Nephron (organoid): ENCODE measurements at regions not wholly inside any gene's neighbourhood (a gene's known extent, or its start where the extent isn't known, plus 50 kb on each side); places are given as distances from the start of the nearest gene placed in this dataset.

Experiments used
- H3K27ac Mint-ChIP-seq, 3 experiments: 2 replicates each; pipeline ENCODE4 v1.8.0; 2020; ENCODE audit warnings: mixed read lengths in 3 of 3, mild to moderate bottlenecking in 2 of 3, moderate library complexity in 1 of 3
- H3K27me3 Mint-ChIP-seq: 2 replicates; pipeline ENCODE4 v1.8.0; 2021; ENCODE audit warnings: low read depth, mild to moderate bottlenecking, moderate library complexity, mixed read lengths
- H3K36me3 Mint-ChIP-seq: 2 replicates; pipeline ENCODE4 v1.8.0; 2020; ENCODE audit warnings: low read depth, mixed read lengths
- H3K4me1 Mint-ChIP-seq: 2 replicates; pipeline ENCODE4 v1.8.0; 2020; ENCODE audit warnings: mixed read lengths
- H3K4me3 Mint-ChIP-seq, 3 experiments: 2 replicates each; pipeline ENCODE4 v1.8.0; 2020; ENCODE audit warnings: mild to moderate bottlenecking in 3 of 3, mixed read lengths in 3 of 3, moderate library complexity in 2 of 3
- H3K9me3 Mint-ChIP-seq: 2 replicates; pipeline ENCODE4 v1.8.0; 2020; ENCODE audit warnings: mixed read lengths
- CTCF ChIP-seq, 3 experiments: fragments of 200-600 bp; sonication (generic); IDR thresholded peaks; one replicate each; pipeline ENCODE4 v1.5.0; 2021; ENCODE audit warnings: antibody characterized with exemption in 3 of 3; ENCODE audit not compliant: unreplicated experiment in 3 of 3

- H3K36me3 Mint-ChIP-seq, result no peaks in the 10 kb centered on the region
- H3K4me1 Mint-ChIP-seq, result peaks cover 53% of the 10 kb centered on the region
- H3K4me3 Mint-ChIP-seq, result no peak overlapping the region
- no peaks in the 10 kb centered on the region for H3K9me3 Mint-ChIP-seq
- TF ChIP-seq CTCF (IDR thresholded peaks at IDR 0.05; ENCODE audit: unreplicated experiment in 3 of 3), result no peak
- peaks cover 4% of the 10 kb centered on the region for H3K27me3 Mint-ChIP-seq
- H3K27ac Mint-ChIP-seq, result peak overlapping the region in 2 of 3 experiments; percentile 37 to 46
These were observed 191.1 kb upstream of the CTAGE1 start for GRCh38 chr18:22608847-22609246.

GRCh38 chr18:22609642-22610041 is 191.9 kb upstream of the CTAGE1 start:
- TF ChIP-seq CTCF (IDR thresholded peaks at IDR 0.05; ENCODE audit: unreplicated experiment in 3 of 3), result no peak
- peak overlapping the region in 2 of 3 experiments; percentile 36 to 37 for H3K27ac Mint-ChIP-seq
- peaks cover 46% of the 10 kb centered on the region for H3K4me1 Mint-ChIP-seq
- no peak overlapping the region for H3K4me3 Mint-ChIP-seq
- H3K27me3 Mint-ChIP-seq, result peaks cover 4% of the 10 kb centered on the region
- H3K9me3 Mint-ChIP-seq, result no peaks in the 10 kb centered on the region
- no peaks in the 10 kb centered on the region for H3K36me3 Mint-ChIP-seq

- no peak overlapping the region for H3K4me3 Mint-ChIP-seq
- H3K27ac Mint-ChIP-seq, result no peak overlapping the region
- TF ChIP-seq CTCF (IDR thresholded peaks at IDR 0.05; ENCODE audit: unreplicated experiment in 3 of 3), result no peak
- peaks cover 19% of the 10 kb centered on the region for H3K4me1 Mint-ChIP-seq
- H3K9me3 Mint-ChIP-seq, result peaks cover 8% of the 10 kb centered on the region
- no peaks in the 10 kb centered on the region for H3K36me3 Mint-ChIP-seq
- peaks cover 4% of the 10 kb centered on the region for H3K27me3 Mint-ChIP-seq
These were observed 195.5 kb upstream of the CTAGE1 start for GRCh38 chr18:22613058-22613690.

- no peak overlapping the region for H3K4me3 Mint-ChIP-seq
- H3K36me3 Mint-ChIP-seq, result no peaks in the 10 kb centered on the region
- H3K9me3 Mint-ChIP-seq, result peaks cover 9% of the 10 kb centered on the region
- H3K4me1 Mint-ChIP-seq, result peaks cover 16% of the 10 kb centered on the region
- H3K27ac Mint-ChIP-seq, result no peak overlapping the region
- no peak for TF ChIP-seq CTCF (IDR thresholded peaks at IDR 0.05; ENCODE audit: unreplicated experiment in 3 of 3)
- peaks cover 4% of the 10 kb centered on the region for H3K27me3 Mint-ChIP-seq
These were observed 196.1 kb upstream of the CTAGE1 start for GRCh38 chr18:22613788-22614187.

GRCh38 chr18:22623513-22623912 is 205.8 kb upstream of the CTAGE1 start:
- no peaks in the 10 kb centered on the region for H3K27me3 Mint-ChIP-seq
- H3K4me3 Mint-ChIP-seq, result no peak overlapping the region
- no peak overlapping the region for H3K27ac Mint-ChIP-seq
- no peaks in the 10 kb centered on the region for H3K36me3 Mint-ChIP-seq
- no peaks in the 10 kb centered on the region for H3K4me1 Mint-ChIP-seq
- TF ChIP-seq CTCF (IDR thresholded peaks at IDR 0.05; ENCODE audit: unreplicated experiment in 3 of 3), result no peak
- H3K9me3 Mint-ChIP-seq, result peaks cover 7% of the 10 kb centered on the region

- H3K4me3 Mint-ChIP-seq, result no peak overlapping the region
These were observed 206.5 kb upstream of the CTAGE1 start for GRCh38 chr18:22624176-22624575.

More at GRCh38 chr18:22624176-22624575, 206.5 kb upstream of the CTAGE1 start:
- TF ChIP-seq CTCF (IDR thresholded peaks at IDR 0.05; ENCODE audit: unreplicated experiment in 3 of 3), result no peak
- no peaks in the 10 kb centered on the region for H3K36me3 Mint-ChIP-seq
- no peak overlapping the region for H3K27ac Mint-ChIP-seq
- no peaks in the 10 kb centered on the region for H3K4me1 Mint-ChIP-seq
- peaks cover 9% of the 10 kb centered on the region for H3K9me3 Mint-ChIP-seq
- no peaks in the 10 kb centered on the region for H3K27me3 Mint-ChIP-seq
